ENCODE measurements at regions not wholly inside any gene's neighbourhood (a gene's known extent, or its start where the extent isn't known, plus 50 kb on each side); places are given as distances from the start of the nearest gene placed in this dataset.

DNA sequence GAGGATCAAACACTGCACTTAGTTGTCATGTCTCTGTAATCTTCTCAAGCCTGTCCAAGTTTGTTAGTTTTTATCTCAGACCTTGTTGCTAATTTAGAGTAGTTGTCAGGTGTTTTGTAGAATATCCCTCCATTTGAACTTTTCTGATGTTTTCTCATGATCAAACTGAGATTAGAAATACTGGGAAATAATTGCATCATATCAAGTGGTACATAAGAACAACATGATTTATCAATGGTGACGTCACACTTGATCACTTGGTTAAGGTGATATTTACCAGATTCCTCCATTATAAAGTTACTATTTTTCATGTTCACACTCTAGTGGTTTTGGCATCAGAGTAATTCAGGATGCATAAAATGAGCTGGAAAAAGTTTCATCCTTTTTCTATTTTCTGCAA lies 1182.4 kb upstream of the ZEB2 start:
- H3K9me3 ChIP-seq = no peaks in the 10 kb centered on the region
- TF ChIP-seq POLR2A (IDR thresholded peaks at IDR 0.05) (no peak), POLR2AphosphoS5 (IDR thresholded peaks at IDR 0.05) (no peak), EP300 (IDR thresholded peaks at IDR 0.05) (no peak)
- TF ChIP-seq, protein P1, sequence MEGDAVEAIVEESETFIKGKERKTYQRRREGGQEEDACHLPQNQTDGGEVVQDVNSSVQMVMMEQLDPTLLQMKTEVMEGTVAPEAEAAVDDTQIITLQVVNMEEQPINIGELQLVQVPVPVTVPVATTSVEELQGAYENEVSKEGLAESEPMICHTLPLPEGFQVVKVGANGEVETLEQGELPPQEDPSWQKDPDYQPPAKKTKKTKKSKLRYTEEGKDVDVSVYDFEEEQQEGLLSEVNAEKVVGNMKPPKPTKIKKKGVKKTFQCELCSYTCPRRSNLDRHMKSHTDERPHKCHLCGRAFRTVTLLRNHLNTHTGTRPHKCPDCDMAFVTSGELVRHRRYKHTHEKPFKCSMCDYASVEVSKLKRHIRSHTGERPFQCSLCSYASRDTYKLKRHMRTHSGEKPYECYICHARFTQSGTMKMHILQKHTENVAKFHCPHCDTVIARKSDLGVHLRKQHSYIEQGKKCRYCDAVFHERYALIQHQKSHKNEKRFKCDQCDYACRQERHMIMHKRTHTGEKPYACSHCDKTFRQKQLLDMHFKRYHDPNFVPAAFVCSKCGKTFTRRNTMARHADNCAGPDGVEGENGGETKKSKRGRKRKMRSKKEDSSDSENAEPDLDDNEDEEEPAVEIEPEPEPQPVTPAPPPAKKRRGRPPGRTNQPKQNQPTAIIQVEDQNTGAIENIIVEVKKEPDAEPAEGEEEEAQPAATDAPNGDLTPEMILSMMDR (IDR thresholded peaks at IDR 0.05) = no peak
- H3K4me3 ChIP-seq = no peak overlapping the region
- no peak for DNase-seq (ENCODE audit: low spot score in 2 of 2)
- no peaks in the 10 kb centered on the region for H3K36me3 ChIP-seq
- H3K27me3 ChIP-seq = no peaks in the 10 kb centered on the region
- H3K4me1 ChIP-seq = no peaks in the 10 kb centered on the region
- H3K27ac ChIP-seq = no peak overlapping the region
- WGBS = 77% methylated on average over 1 of the region's 1 CpG

DNA sequence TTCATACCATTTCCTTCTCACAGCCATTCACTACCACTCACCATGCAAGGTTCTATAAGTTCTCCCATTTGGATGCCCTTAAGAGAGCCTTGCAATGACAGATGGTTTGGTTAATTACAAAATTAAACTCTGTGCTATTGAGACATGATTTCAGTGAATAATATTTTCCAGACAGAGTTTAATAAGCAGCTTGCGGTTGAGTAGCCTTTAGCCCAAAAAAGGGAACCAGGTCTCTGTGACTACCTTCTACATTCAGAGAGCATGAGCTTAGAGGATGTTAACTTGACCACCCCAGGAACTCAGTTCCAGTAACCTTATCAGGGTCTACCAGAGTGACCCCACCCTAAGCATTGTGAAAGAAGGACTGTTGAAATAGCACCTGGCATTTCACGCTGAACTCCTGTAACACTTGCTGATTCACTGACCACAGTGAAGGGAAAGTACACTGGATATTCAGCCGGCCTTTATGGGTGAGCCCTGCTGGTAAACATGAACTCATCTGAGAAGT lies 1173.1 kb upstream of the ZEB2 start:
- Histone ChIP-seq H3K36me3 (no peaks in the 10 kb centered on the region), H3K27me3 (no peaks in the 10 kb centered on the region), H3K27ac (no peak overlapping the region), H3K4me3 (no peak overlapping the region), H3K4me1 (no peaks in the 10 kb centered on the region), H3K9me3 (no peaks in the 10 kb centered on the region)
- no peak for DNase-seq (ENCODE audit: low spot score in 2 of 2)
- 75% methylated on average over 3 of the region's 3 CpGs for WGBS
- no peak for TF ChIP-seq POLR2A (IDR thresholded peaks at IDR 0.05)
- TF ChIP-seq EP300 (IDR thresholded peaks at IDR 0.05) = no peak
- TF ChIP-seq, protein P1 (IDR thresholded peaks at IDR 0.05) = no peak
- no peak for TF ChIP-seq POLR2AphosphoS5 (IDR thresholded peaks at IDR 0.05)

DNA sequence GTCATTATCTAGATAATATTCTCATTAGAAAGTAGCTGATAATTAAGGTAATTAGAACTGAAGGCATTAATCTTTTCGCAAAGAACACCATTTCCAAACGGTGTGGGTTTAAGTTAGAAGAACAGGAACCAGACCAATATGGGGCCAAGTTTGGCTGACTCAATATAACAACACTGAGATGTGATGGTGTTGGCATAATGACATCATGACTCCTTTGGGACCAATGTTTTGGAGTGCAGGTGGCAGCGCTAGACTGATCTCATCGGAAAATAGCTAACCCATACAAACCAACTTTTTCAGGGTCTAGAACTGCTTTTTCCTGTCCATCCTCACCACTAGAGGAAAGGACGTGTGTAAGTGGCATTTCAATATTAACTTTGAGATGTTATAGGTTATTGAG lies 1171.7 kb upstream of the ZEB2 start:
- Histone ChIP-seq H3K36me3 (no peaks in the 10 kb centered on the region), H3K27me3 (no peaks in the 10 kb centered on the region), H3K4me3 (no peak overlapping the region), H3K27ac (no peak overlapping the region), H3K4me1 (no peaks in the 10 kb centered on the region), H3K9me3 (no peaks in the 10 kb centered on the region)
- DNase-seq (ENCODE audit: low spot score in 2 of 2) = no peak
- TF ChIP-seq, protein P1 (IDR thresholded peaks at IDR 0.05) = no peak
- TF ChIP-seq EP300 (IDR thresholded peaks at IDR 0.05) = no peak
- no peak for TF ChIP-seq POLR2AphosphoS5 (IDR thresholded peaks at IDR 0.05)
- TF ChIP-seq POLR2A (IDR thresholded peaks at IDR 0.05) = no peak
- 91% methylated on average over 5 of the region's 5 CpGs for WGBS

DNA sequence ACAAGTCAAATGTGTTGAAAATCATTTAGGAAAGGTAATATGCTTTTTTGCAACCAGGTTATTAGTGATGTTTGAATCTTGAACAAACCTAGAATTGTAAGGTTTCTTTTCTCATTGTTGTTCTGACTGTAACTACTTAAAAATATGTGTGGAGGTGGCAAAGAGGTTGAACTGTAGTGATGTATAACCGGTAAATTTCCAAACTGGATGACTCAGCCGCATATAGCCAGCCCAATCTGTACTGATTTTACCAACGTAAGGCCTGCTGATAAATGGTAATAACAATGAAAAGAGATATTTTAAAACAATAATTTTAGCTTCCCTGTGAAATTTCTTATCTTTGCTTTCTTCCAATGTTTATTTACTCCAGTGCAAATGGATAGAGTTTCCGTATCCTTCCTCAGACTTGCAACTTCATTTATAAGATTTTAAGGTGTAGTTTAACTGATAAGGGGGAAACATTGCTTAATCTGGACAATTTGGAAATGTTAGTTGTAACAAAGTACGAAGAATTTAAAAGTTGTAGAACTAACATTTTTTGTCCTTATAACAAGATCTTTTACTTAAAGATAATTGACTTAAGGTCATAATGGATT lies 1170.4 kb upstream of the ZEB2 start:
- TF ChIP-seq, protein P1 (IDR thresholded peaks at IDR 0.05) = no peak
- TF ChIP-seq EP300 (IDR thresholded peaks at IDR 0.05) (no peak), POLR2AphosphoS5 (IDR thresholded peaks at IDR 0.05) (no peak), POLR2A (IDR thresholded peaks at IDR 0.05) (no peak)
- Histone ChIP-seq H3K9me3 (no peaks in the 10 kb centered on the region), H3K36me3 (no peaks in the 10 kb centered on the region), H3K4me1 (no peaks in the 10 kb centered on the region), H3K4me3 (no peak overlapping the region), H3K27me3 (no peaks in the 10 kb centered on the region), H3K27ac (no peak overlapping the region)
- 89% methylated on average over 5 of the region's 5 CpGs for WGBS
- DNase-seq (ENCODE audit: low spot score in 2 of 2) = no peak

DNA sequence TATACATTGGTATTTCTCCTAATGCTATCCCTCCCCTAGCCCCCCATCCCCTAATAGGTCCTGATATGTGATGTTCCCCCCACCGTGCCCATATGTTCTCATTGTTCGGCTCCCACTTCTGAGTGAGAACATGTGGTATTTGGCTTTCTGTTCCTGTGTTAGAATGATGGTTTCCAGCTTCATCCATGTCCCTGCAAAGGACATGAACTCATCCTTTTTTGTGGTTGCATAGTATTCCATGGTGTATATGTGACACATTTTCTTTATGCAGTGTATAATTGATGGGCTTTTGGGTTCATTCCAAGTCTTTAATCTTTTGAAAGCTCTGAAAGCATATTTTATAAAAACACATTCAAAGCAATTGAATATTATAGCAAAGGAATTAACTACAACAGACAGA lies 1169.4 kb upstream of the ZEB2 start:
- TF ChIP-seq EP300 (IDR thresholded peaks at IDR 0.05) (no peak), POLR2A (IDR thresholded peaks at IDR 0.05) (no peak)
- no peak overlapping the region for H3K27ac ChIP-seq
- H3K9me3 ChIP-seq = no peaks in the 10 kb centered on the region
- H3K27me3 ChIP-seq = no peaks in the 10 kb centered on the region
- WGBS = 94% methylated on average over 2 of the region's 2 CpGs
- DNase-seq (ENCODE audit: low spot score in 2 of 2) = no peak
- H3K36me3 ChIP-seq = no peaks in the 10 kb centered on the region
- no peak overlapping the region for H3K4me3 ChIP-seq
- H3K4me1 ChIP-seq = no peaks in the 10 kb centered on the region

DNA sequence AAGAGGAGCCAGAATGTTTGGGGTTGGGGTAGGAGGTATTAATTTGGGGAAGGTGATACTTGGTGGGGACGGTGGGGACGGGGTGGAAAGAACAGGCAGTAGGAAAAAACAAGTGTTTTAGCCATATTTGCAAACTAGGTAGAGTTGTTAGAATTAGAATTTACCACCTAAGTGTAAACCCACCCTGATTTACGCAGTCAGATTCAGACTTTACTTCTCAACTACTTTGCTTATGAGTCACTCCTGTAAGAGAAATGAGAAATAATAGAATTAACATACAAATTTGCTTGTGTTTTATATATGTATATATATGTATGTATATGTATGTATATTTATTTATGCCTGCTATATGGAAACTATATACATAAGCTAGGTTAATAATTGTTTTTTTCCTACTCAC lies 1168.2 kb upstream of the ZEB2 start:
- H3K27ac ChIP-seq = no peak overlapping the region
- no peak overlapping the region for H3K4me3 ChIP-seq
- no peaks in the 10 kb centered on the region for H3K4me1 ChIP-seq
- H3K9me3 ChIP-seq = no peaks in the 10 kb centered on the region
- WGBS = 89% methylated on average over 3 of the region's 3 CpGs
- no peak for TF ChIP-seq EP300 (IDR thresholded peaks at IDR 0.05)
- TF ChIP-seq POLR2A (IDR thresholded peaks at IDR 0.05) = no peak
- TF ChIP-seq, protein P1 (IDR thresholded peaks at IDR 0.05) = no peak
- no peak for TF ChIP-seq POLR2AphosphoS5 (IDR thresholded peaks at IDR 0.05)
- no peaks in the 10 kb centered on the region for H3K27me3 ChIP-seq
- DNase-seq (ENCODE audit: low spot score in 2 of 2) = no peak
- H3K36me3 ChIP-seq = no peaks in the 10 kb centered on the region

Data from suprapubic skin (tissue), 4 donors.